ENCODE measurements at regions not wholly inside any gene's neighbourhood (a gene's known extent, or its start where the extent isn't known, plus 50 kb on each side); places are given as distances from the start of the nearest gene placed in this dataset.

- TF ChIP-seq CTCF (IDR thresholded peaks at IDR 0.05; ENCODE audit: insufficient read depth, low read depth, low read length), result no peak
- H3K4me3 ChIP-seq (ENCODE audit: low read depth, low read length), result no peak overlapping the region
- DNase-seq (ENCODE audit: low read depth), result no peak
These were observed 454.9 kb downstream of the LMO7 start for GRCh38 chr13:76091076-76091475.

GRCh38 chr13:76086729-76087128 lies 450.6 kb downstream of the LMO7 start:
- H3K4me3 ChIP-seq (ENCODE audit: low read depth, low read length), result no peak overlapping the region
- no peak for DNase-seq (ENCODE audit: low read depth)
- TF ChIP-seq CTCF (IDR thresholded peaks at IDR 0.05; ENCODE audit: insufficient read depth, low read depth, low read length), result no peak

- DNase-seq (ENCODE audit: low read depth), result no peak
- no peak for TF ChIP-seq CTCF (IDR thresholded peaks at IDR 0.05; ENCODE audit: insufficient read depth, low read depth, low read length)
- H3K4me3 ChIP-seq (ENCODE audit: low read depth, low read length), result no peak overlapping the region
These were observed 431.7 kb downstream of the LMO7 start for GRCh38 chr13:76067850-76068249.

GRCh38 chr13:76053181-76053580 lies 417.1 kb downstream of the LMO7 start:
- no peak for DNase-seq (ENCODE audit: low read depth)
- no peak for TF ChIP-seq CTCF (IDR thresholded peaks at IDR 0.05; ENCODE audit: insufficient read depth, low read depth, low read length)
- H3K4me3 ChIP-seq (ENCODE audit: low read depth, low read length), result no peak overlapping the region

GRCh38 chr13:76049376-76049746 lies 413.2 kb downstream of the LMO7 start:
- no peak overlapping the region for H3K4me3 ChIP-seq (ENCODE audit: low read depth, low read length)
- DNase-seq (ENCODE audit: low read depth), result no peak
- no peak for TF ChIP-seq CTCF (IDR thresholded peaks at IDR 0.05; ENCODE audit: insufficient read depth, low read depth, low read length)

GRCh38 chr13:76048675-76049375 lies 412.7 kb downstream of the LMO7 start:
- H3K4me3 ChIP-seq (ENCODE audit: low read depth, low read length), result no peak overlapping the region
- no peak for TF ChIP-seq CTCF (IDR thresholded peaks at IDR 0.05; ENCODE audit: insufficient read depth, low read depth, low read length)
- no peak for DNase-seq (ENCODE audit: low read depth)

- TF ChIP-seq CTCF (IDR thresholded peaks at IDR 0.05; ENCODE audit: insufficient read depth, low read depth, low read length), result no peak
- H3K4me3 ChIP-seq (ENCODE audit: low read depth, low read length), result no peak overlapping the region
- no peak for DNase-seq (ENCODE audit: low read depth)
These were observed 412.0 kb downstream of the LMO7 start for GRCh38 chr13:76048131-76048530.
